Keratinocyte (primary cell): ENCODE measurements at regions not wholly inside any gene's neighbourhood (a gene's known extent, or its start where the extent isn't known, plus 50 kb on each side); places are given as distances from the start of the nearest gene placed in this dataset.

Experiments used
- EZH2 ChIP-seq: IDR thresholded peaks from one replicate; pipeline ENCODE4 v1.6.1; 2012; ENCODE audit warnings: inconsistent platforms, mild to moderate bottlenecking, low read length, moderate library complexity
- TF ChIP-seq, protein P1 (sequence below), 3 experiments: IDR thresholded peaks in 1 of 3; conservative IDR thresholded peaks in 1 of 3; optimal IDR thresholded peaks in 1 of 3; 2 replicates in 2 of 3; 3 replicates in 1 of 3; pipeline versions ENCODE3 to v1.5.1; 2011; ENCODE audit warnings: low read length in 3 of 3, mild to moderate bottlenecking in 3 of 3, moderate library complexity in 2 of 3, control low read depth in 1 of 3, inconsistent platforms in 1 of 3; ENCODE audit not compliant: insufficient read depth in 2 of 3; ENCODE audit errors: extremely low read depth in 1 of 3

DNA sequence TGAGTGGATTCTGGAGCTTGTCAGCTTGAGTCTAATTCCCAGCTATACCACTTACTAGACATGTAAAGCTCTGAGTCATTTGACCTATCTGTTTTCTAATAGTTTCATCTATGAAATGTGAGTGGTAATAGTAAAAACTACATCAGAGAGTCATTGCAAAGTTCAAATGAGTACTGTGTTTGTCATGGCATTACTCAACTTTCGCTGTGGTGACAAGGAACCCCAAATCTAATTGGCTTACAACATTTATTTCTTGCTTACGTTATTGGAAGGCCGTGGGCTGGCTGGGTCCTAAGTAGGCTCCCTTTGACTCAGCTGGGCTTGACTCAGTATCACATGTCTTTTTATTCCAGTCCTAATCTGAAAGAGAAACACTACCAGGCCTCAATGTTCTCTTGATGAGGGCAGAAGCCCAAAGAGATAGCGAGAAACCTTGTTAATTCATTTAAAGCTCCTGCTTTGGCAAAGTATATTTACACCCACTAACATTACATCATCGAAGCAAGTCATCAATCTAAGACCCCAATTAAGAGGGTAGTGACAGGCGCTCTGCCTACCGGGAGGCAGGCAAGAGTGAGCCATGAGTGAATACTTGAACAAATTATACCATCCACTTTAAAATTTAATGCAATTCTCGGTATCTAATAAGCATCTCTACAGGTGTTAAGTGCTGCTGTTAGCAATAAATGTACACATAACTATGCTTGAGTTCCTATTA, 431.8 kb upstream of the SPHKAP start:
- TF ChIP-seq, protein P1, sequence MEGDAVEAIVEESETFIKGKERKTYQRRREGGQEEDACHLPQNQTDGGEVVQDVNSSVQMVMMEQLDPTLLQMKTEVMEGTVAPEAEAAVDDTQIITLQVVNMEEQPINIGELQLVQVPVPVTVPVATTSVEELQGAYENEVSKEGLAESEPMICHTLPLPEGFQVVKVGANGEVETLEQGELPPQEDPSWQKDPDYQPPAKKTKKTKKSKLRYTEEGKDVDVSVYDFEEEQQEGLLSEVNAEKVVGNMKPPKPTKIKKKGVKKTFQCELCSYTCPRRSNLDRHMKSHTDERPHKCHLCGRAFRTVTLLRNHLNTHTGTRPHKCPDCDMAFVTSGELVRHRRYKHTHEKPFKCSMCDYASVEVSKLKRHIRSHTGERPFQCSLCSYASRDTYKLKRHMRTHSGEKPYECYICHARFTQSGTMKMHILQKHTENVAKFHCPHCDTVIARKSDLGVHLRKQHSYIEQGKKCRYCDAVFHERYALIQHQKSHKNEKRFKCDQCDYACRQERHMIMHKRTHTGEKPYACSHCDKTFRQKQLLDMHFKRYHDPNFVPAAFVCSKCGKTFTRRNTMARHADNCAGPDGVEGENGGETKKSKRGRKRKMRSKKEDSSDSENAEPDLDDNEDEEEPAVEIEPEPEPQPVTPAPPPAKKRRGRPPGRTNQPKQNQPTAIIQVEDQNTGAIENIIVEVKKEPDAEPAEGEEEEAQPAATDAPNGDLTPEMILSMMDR (optimal IDR thresholded peaks at IDR 0.05 in 1 of 3, IDR thresholded peaks at IDR 0.05 in 1 of 3, conservative IDR thresholded peaks at IDR 0.05 in 1 of 3; ENCODE audit: extremely low read depth in 1 of 3, insufficient read depth in 2 of 3, low read length in 3 of 3) = no peak
- no peak for TF ChIP-seq EZH2
